Type B pancreatic cell (in vitro differentiated cells): ENCODE measurements at regions not wholly inside any gene's neighbourhood (a gene's known extent, or its start where the extent isn't known, plus 50 kb on each side); places are given as distances from the start of the nearest gene placed in this dataset.

Experiments
- DNase-seq: peaks from one replicate; pipeline ENCODE4 v3.0.0; 2021; ENCODE audit warnings: mixed read lengths; ENCODE audit not compliant: unreplicated experiment; ENCODE audit errors: extremely low spot score
- H3K27ac Mint-ChIP-seq: 2 replicates; pipeline ENCODE4 v1.8.0; 2021; ENCODE audit warnings: mild to moderate bottlenecking, mixed read lengths
- H3K27me3 Mint-ChIP-seq: 2 replicates; pipeline ENCODE4 v1.8.0; 2021; ENCODE audit warnings: mixed read lengths
- H3K36me3 Mint-ChIP-seq: 2 replicates; pipeline ENCODE4 v1.8.0; 2021; ENCODE audit warnings: mixed read lengths
- H3K4me1 Mint-ChIP-seq: one replicate; pipeline ENCODE4 v1.8.0; 2021; ENCODE audit warnings: mixed read lengths; ENCODE audit not compliant: unreplicated experiment
- H3K4me3 Mint-ChIP-seq: 2 replicates; pipeline ENCODE4 v1.8.0; 2021; ENCODE audit warnings: mild to moderate bottlenecking, mixed read lengths
- H3K9me3 Mint-ChIP-seq: 2 replicates; pipeline ENCODE4 v1.8.0; 2021; ENCODE audit warnings: mixed read lengths
- CTCF ChIP-seq: fragments of 200-600 bp; sonication (generic); conservative IDR thresholded peaks from 2 replicates; pipeline ENCODE4 v1.5.0; 2021; ENCODE audit warnings: antibody characterized with exemption, mild to moderate bottlenecking

GRCh38 chr12:42689699-42690098 lies 100.2 kb upstream of the PRICKLE1 start:
- no peaks in the 10 kb centered on the region for H3K27me3 Mint-ChIP-seq
- no peaks in the 10 kb centered on the region for H3K36me3 Mint-ChIP-seq
- no peak overlapping the region for H3K4me3 Mint-ChIP-seq
- peaks cover 6% of the 10 kb centered on the region for H3K9me3 Mint-ChIP-seq
- H3K27ac Mint-ChIP-seq: no peak overlapping the region
- no peak for DNase-seq
- TF ChIP-seq CTCF: no peak
- H3K4me1 Mint-ChIP-seq: no peaks in the 10 kb centered on the region

GRCh38 chr12:42686514-42687172 lies 97.1 kb upstream of the PRICKLE1 start:
- Mint-ChIP-seq H3K27ac (no peak overlapping the region), H3K27me3 (no peaks in the 10 kb centered on the region), H3K4me3 (no peak overlapping the region), H3K4me1 (no peaks in the 10 kb centered on the region), H3K9me3 (peaks cover 6% of the 10 kb centered on the region), H3K36me3 (no peaks in the 10 kb centered on the region)
- DNase-seq: no peak
- no peak for TF ChIP-seq CTCF

GRCh38 chr12:42684802-42685071 lies 95.2 kb upstream of the PRICKLE1 start:
- H3K4me3 Mint-ChIP-seq: no peak overlapping the region
- no peaks in the 10 kb centered on the region for H3K36me3 Mint-ChIP-seq
- no peak for DNase-seq
- no peaks in the 10 kb centered on the region for H3K4me1 Mint-ChIP-seq
- no peaks in the 10 kb centered on the region for H3K27me3 Mint-ChIP-seq
- H3K9me3 Mint-ChIP-seq: peaks cover 6% of the 10 kb centered on the region
- H3K27ac Mint-ChIP-seq: no peak overlapping the region
- TF ChIP-seq CTCF: no peak

GRCh38 chr12:42683933-42684801 lies 94.6 kb upstream of the PRICKLE1 start:
- no peak for TF ChIP-seq CTCF

GRCh38 chr12:42683266-42683665 lies 93.7 kb upstream of the PRICKLE1 start:
- Mint-ChIP-seq H3K27me3 (no peaks in the 10 kb centered on the region), H3K4me3 (no peak overlapping the region), H3K36me3 (no peaks in the 10 kb centered on the region), H3K4me1 (no peaks in the 10 kb centered on the region), H3K27ac (no peak overlapping the region), H3K9me3 (peaks cover 6% of the 10 kb centered on the region)
- TF ChIP-seq CTCF: no peak
- no peak for DNase-seq

More at GRCh38 chr12:42683933-42684801, 94.6 kb upstream of the PRICKLE1 start:
- Mint-ChIP-seq H3K4me3 (no peak overlapping the region), H3K4me1 (no peaks in the 10 kb centered on the region), H3K36me3 (no peaks in the 10 kb centered on the region), H3K9me3 (peaks cover 6% of the 10 kb centered on the region), H3K27ac (no peak overlapping the region), H3K27me3 (no peaks in the 10 kb centered on the region)
- no peak for DNase-seq
